GM12875 (cell line): ENCODE measurements at regions not wholly inside any gene's neighbourhood (a gene's known extent, or its start where the extent isn't known, plus 50 kb on each side); places are given as distances from the start of the nearest gene placed in this dataset.

Experiments used
- H3K4me3 ChIP-seq: one replicate; pipeline ENCODE4 v1.5.1; 2011; ENCODE audit warnings: low read depth, low read length, control low read depth
- TF ChIP-seq, protein P1 (sequence below): IDR thresholded peaks from 2 replicates; pipeline ENCODE4 v1.5.1; 2011; ENCODE audit warnings: low read depth, mild to moderate bottlenecking, control low read depth, inconsistent platforms, low read length, moderate library complexity, borderline replicate concordance; ENCODE audit not compliant: insufficient read depth

DNA sequence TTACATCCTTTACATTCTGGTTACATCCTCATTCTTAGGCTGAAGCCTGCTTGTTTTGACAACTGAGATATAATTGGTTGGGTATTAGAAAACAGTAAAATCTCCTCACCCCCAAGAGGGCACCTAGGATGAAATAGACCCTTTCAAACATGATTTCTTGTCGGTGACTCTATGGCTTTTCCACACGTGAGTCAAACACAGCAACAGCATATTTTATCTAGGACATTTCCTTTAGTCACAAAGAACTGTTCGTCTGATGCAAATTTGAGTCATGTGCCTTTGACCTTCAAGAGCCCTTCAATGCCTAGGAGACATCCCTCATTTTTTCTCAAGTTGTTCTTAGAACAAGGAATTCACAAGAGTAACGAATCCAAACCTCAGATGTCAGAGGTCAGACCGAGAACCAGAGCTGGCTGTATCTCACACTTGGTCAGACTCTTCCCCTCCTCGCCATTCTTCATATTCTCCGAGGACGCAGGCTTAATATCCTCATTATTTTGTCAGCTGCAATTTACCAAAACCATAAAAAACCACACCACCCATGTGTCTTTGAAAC lies 60.5 kb upstream of the ALKAL2 start:
- H3K4me3 ChIP-seq, result no peak overlapping the region
- TF ChIP-seq, protein P1, sequence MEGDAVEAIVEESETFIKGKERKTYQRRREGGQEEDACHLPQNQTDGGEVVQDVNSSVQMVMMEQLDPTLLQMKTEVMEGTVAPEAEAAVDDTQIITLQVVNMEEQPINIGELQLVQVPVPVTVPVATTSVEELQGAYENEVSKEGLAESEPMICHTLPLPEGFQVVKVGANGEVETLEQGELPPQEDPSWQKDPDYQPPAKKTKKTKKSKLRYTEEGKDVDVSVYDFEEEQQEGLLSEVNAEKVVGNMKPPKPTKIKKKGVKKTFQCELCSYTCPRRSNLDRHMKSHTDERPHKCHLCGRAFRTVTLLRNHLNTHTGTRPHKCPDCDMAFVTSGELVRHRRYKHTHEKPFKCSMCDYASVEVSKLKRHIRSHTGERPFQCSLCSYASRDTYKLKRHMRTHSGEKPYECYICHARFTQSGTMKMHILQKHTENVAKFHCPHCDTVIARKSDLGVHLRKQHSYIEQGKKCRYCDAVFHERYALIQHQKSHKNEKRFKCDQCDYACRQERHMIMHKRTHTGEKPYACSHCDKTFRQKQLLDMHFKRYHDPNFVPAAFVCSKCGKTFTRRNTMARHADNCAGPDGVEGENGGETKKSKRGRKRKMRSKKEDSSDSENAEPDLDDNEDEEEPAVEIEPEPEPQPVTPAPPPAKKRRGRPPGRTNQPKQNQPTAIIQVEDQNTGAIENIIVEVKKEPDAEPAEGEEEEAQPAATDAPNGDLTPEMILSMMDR, result no peak

DNA sequence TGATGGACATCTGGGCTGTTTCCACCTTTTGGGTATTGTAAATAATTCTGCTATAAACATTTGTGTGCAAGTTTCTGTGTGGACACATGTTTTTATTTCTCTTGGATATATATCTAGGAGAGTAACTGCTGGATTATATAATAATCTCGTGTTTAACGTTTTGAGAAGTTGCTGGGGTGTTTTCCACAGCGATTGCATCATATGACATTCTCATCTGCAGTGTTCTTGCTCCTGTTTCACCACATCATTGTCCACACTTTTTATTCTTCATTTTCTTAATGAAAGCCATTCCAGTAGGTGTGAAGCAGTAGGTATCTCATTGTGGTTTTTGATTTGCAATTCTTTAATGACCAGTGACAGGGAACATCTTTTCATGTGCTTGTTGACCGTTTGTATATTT lies 56.9 kb upstream of the ALKAL2 start:
- H3K4me3 ChIP-seq, result no peak overlapping the region
- TF ChIP-seq, protein P1, result no peak

GRCh38 chr2:343355-343754 lies 55.5 kb upstream of the ALKAL2 start:
- H3K4me3 ChIP-seq, result no peak overlapping the region
- TF ChIP-seq, protein P1, result no peak

DNA sequence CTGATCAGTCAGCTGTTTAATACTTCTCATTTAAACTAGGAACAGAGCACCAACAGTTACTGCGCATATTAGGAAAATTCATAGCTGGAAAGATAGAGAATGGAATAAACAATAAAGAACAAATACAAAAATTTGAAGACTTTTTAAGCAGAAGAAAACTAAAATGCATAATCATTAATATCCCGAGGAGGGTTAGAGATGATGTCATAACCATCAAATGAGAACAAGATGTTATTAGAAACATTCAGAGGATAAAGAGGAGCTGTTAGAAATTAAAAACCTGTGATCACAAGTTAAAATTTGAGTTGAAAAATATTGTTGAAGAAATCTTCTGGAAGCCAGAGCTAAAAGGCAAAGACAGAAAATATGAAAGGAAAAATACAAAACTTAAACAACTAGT lies 54.0 kb upstream of the ALKAL2 start:
- no peak overlapping the region for H3K4me3 ChIP-seq
- TF ChIP-seq, protein P1, result no peak

- TF ChIP-seq, protein P1, result no peak
- no peak overlapping the region for H3K4me3 ChIP-seq
Measured at GRCh38 chr2:341017-341542, 53.2 kb upstream of the ALKAL2 start.
